GM12873 (cell line): ENCODE measurements at regions not wholly inside any gene's neighbourhood (a gene's known extent, or its start where the extent isn't known, plus 50 kb on each side); places are given as distances from the start of the nearest gene placed in this dataset.
A peak's percentile ranks its signal among the peaks of the same experiment; 100 is the strongest.

ENCODE experiments used
- CTCF ChIP-seq: IDR thresholded peaks from 2 replicates; pipeline ENCODE4 v1.5.1; 2012; ENCODE audit warnings: low read depth, mild to moderate bottlenecking, moderate library complexity, low read length, control low read depth; ENCODE audit not compliant: insufficient read depth; ENCODE audit errors: missing control alignments

GRCh38 chr2:47315475-47315874, 53.6 kb upstream of the EPCAM start:
- no peak for TF ChIP-seq CTCF

- TF ChIP-seq CTCF = peak; percentile 26
Measured at GRCh38 chr2:47313728-47314127, 55.4 kb upstream of the EPCAM start.

- TF ChIP-seq CTCF = peak; percentile 11
Measured at GRCh38 chr2:47313141-47313691, 55.9 kb upstream of the EPCAM start.

GRCh38 chr2:47312491-47312850, 56.6 kb upstream of the EPCAM start:
- no peak for TF ChIP-seq CTCF

GRCh38 chr2:47311764-47312490, 57.2 kb upstream of the EPCAM start:
- no peak for TF ChIP-seq CTCF

GRCh38 chr2:47310801-47311560, 58.1 kb upstream of the EPCAM start:
- TF ChIP-seq CTCF = no peak
